ENCODE measurements at regions not wholly inside any gene's neighbourhood (a gene's known extent, or its start where the extent isn't known, plus 50 kb on each side); places are given as distances from the start of the nearest gene placed in this dataset.
A peak's percentile ranks its signal among the peaks of the same experiment; 100 is the strongest.

DNA sequence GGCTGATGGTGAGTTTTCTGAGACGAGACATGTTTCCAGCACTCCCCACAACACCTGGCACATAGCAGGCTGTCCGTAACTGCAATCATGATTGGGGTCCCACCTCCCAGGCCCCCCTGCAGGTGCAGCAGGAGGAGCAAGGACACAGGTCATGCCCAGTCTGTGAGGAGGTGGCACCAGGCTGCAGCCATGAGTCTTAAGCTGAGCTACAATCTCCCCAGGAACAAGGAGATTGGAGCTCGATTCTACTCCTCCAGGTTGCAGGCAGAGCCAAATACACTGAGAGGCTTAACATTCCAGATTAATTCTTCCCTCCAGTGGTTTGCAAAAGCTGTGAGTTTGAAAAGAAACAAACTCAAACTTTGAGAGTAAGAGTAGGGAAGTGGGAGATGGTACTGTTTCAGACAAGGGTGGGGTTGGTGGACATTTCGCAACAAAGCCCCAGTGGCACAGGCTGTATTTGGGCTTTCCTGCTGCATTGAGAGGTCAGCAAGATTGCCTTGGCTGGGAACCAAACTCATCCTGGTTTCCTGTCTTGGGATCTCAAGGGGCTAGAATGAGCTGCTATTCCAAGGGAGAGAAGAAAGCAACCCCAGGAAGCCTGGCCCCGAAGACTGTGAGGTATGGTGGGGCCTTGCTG is 64.8 kb upstream of the GALNT2 start:
- peak; percentile 65; the same call in 1 of the 2 replicates for TF ChIP-seq CEBPB (IDR thresholded peaks at IDR 0.05)
- TF ChIP-seq REST (IDR thresholded peaks at IDR 0.05; ENCODE audit: low read depth): no peak

DNA sequence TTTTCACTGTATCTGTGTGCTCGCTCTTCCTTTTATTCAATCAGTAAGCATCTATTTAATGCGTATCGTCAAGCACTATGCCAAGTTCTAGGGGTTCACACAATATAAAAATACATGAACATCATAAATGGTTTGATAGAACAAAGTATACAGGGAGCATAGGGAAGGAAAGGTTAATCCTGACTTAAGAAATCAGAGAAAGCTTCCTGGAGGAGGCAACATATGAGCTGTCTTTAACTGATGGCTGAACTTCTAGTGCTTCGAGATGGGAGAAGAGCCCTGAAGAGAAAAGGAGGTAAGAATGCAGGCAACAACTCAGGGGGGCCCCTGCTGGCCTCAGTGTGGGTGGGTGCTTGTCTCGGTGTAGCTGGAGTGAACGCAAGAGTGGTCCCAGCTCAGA is 63.6 kb upstream of the GALNT2 start:
- no peak for TF ChIP-seq EGR1 (IDR thresholded peaks at IDR 0.05)
- TF ChIP-seq TEAD4 (IDR thresholded peaks at IDR 0.05): no peak

GRCh38 chr1:230005040-230005439 is 62.0 kb upstream of the GALNT2 start:
- TF ChIP-seq RAD21 (IDR thresholded peaks at IDR 0.05; ENCODE audit: low read depth): no peak
- no peak for TF ChIP-seq FOXM1 (IDR thresholded peaks at IDR 0.05; ENCODE audit: borderline replicate concordance, low read depth)
- TF ChIP-seq REST (IDR thresholded peaks at IDR 0.05; ENCODE audit: low read depth): no peak
- no peak for TF ChIP-seq CREB1 (IDR thresholded peaks at IDR 0.05; ENCODE audit: low read depth)
- TF ChIP-seq EGR1 (IDR thresholded peaks at IDR 0.05): no peak
- no peak for TF ChIP-seq MAX (IDR thresholded peaks at IDR 0.05)
- no peak for TF ChIP-seq TAF1 (IDR thresholded peaks at IDR 0.05; ENCODE audit: low read depth)
- no peak for TF ChIP-seq NFIC (IDR thresholded peaks at IDR 0.05)

DNA sequence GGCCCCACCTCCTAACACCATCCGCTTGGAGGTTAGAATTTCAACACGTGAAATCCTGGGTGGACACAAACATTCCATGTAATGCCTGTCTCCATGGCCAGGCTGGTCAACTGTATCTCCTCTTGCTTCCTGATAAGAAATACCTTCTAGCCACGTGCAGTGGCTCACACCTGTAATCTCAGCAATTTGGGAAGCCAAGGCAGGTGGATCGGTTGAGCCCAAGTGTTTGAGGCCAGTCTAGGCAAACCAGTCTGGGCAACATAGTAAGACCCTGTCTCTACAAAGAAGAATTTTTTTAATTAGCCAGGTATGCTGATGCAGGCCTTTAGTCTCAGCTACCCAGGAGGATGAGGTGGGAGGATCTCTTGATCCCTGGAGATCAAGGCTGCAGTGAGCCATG is 58.3 kb upstream of the GALNT2 start:
- TF ChIP-seq ZBTB7A (IDR thresholded peaks at IDR 0.05; ENCODE audit: low read depth) (no peak), YY1 (IDR thresholded peaks at IDR 0.05; ENCODE audit: low read depth) (no peak), TCF12 (IDR thresholded peaks at IDR 0.05; ENCODE audit: low read depth) (no peak), TAF1 (IDR thresholded peaks at IDR 0.05; ENCODE audit: low read depth) (no peak), RAD21 (IDR thresholded peaks at IDR 0.05; ENCODE audit: low read depth) (no peak), EGR1 (IDR thresholded peaks at IDR 0.05) (no peak), FOXM1 (IDR thresholded peaks at IDR 0.05; ENCODE audit: borderline replicate concordance, low read depth) (no peak), REST (IDR thresholded peaks at IDR 0.05; ENCODE audit: low read depth) (no peak), TEAD4 (IDR thresholded peaks at IDR 0.05) (no peak), EP300 (IDR thresholded peaks at IDR 0.05; ENCODE audit: borderline replicate concordance) (no peak), MAX (IDR thresholded peaks at IDR 0.05) (no peak)

- TF ChIP-seq TEAD4 (IDR thresholded peaks at IDR 0.05) (no peak), ZBTB7A (IDR thresholded peaks at IDR 0.05; ENCODE audit: low read depth) (no peak)
Measured at GRCh38 chr1:230009611-230010313, 57.3 kb upstream of the GALNT2 start.

GRCh38 chr1:230010603-230011332 is 56.3 kb upstream of the GALNT2 start:
- TF ChIP-seq MAX (IDR thresholded peaks at IDR 0.05) (no peak), EP300 (IDR thresholded peaks at IDR 0.05; ENCODE audit: borderline replicate concordance) (no peak), RAD21 (IDR thresholded peaks at IDR 0.05; ENCODE audit: low read depth) (no peak), NFIC (IDR thresholded peaks at IDR 0.05) (no peak), TAF1 (IDR thresholded peaks at IDR 0.05; ENCODE audit: low read depth) (no peak), EGR1 (IDR thresholded peaks at IDR 0.05) (no peak), TEAD4 (IDR thresholded peaks at IDR 0.05) (no peak), REST (IDR thresholded peaks at IDR 0.05; ENCODE audit: low read depth) (no peak), TCF12 (IDR thresholded peaks at IDR 0.05; ENCODE audit: low read depth) (no peak), CEBPB (IDR thresholded peaks at IDR 0.05) (no peak), CREB1 (IDR thresholded peaks at IDR 0.05; ENCODE audit: low read depth) (no peak), ZBTB7A (IDR thresholded peaks at IDR 0.05; ENCODE audit: low read depth) (no peak), FOXM1 (IDR thresholded peaks at IDR 0.05; ENCODE audit: borderline replicate concordance, low read depth) (no peak), YY1 (IDR thresholded peaks at IDR 0.05; ENCODE audit: low read depth) (no peak)
- TF ChIP-seq, protein P1, sequence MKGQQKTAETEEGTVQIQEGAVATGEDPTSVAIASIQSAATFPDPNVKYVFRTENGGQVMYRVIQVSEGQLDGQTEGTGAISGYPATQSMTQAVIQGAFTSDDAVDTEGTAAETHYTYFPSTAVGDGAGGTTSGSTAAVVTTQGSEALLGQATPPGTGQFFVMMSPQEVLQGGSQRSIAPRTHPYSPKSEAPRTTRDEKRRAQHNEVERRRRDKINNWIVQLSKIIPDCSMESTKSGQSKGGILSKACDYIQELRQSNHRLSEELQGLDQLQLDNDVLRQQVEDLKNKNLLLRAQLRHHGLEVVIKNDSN (IDR thresholded peaks at IDR 0.05): no peak
